Neutrophil (primary cell): ENCODE measurements at regions not wholly inside any gene's neighbourhood (a gene's known extent, or its start where the extent isn't known, plus 50 kb on each side); places are given as distances from the start of the nearest gene placed in this dataset.

Source experiments
- H3K27ac ChIP-seq: fragments of 200-600 bp; sonication (generic); 2 replicates; pipeline ENCODE4 v1.5.1; 2016; ENCODE audit warnings: mild to moderate bottlenecking, moderate library complexity
- H3K27me3 ChIP-seq: fragments of 200-600 bp; sonication (generic); 2 replicates; pipeline ENCODE4 v1.6.0; 2016; ENCODE audit warnings: mild to moderate bottlenecking
- H3K36me3 ChIP-seq: fragments of 200-600 bp; sonication (generic); 2 replicates; pipeline ENCODE4 v1.5.1; 2017
- H3K4me1 ChIP-seq, 2 experiments: fragments of 200-600 bp in 1 of 2; sonication (generic) in 1 of 2; 1 replicate in 1 of 2; 2 replicates in 1 of 2; pipeline versions ENCODE4 v1.5.1 to v1.6.1; 2013 to 2016; ENCODE audit warnings: low read depth in 1 of 2, low read length in 1 of 2, mild to moderate bottlenecking in 1 of 2, moderate library complexity in 1 of 2; ENCODE audit not compliant: control insufficient read depth in 1 of 2, insufficient read depth in 1 of 2
- H3K4me3 ChIP-seq, 2 experiments: fragments of 200-600 bp in 1 of 2; sonication (generic) in 1 of 2; 1 replicate in 1 of 2; 2 replicates in 1 of 2; pipeline ENCODE4 v1.5.1; 2013 to 2016; ENCODE audit warnings: low read depth in 1 of 2, low read length in 1 of 2, mild to moderate bottlenecking in 1 of 2, moderate library complexity in 1 of 2
- H3K9me3 ChIP-seq: fragments of 200-600 bp; sonication (generic); 2 replicates; pipeline ENCODE4 v1.5.1; 2016
- CTCF ChIP-seq: fragments of 200-600 bp; sonication (generic); IDR thresholded peaks from 2 replicates; pipeline ENCODE4 v1.5.1; 2016; ENCODE audit warnings: antibody characterized with exemption

GRCh38 chr2:177031438-177032180 is 181.0 kb upstream of the HNRNPA3 start:
- no peaks in the 10 kb centered on the region for H3K36me3 ChIP-seq
- H3K27me3 ChIP-seq = no peaks in the 10 kb centered on the region
- H3K27ac ChIP-seq = no peak overlapping the region
- H3K9me3 ChIP-seq = no peaks in the 10 kb centered on the region
- no peak for TF ChIP-seq CTCF
- H3K4me3 ChIP-seq = no peak overlapping the region
- no peaks in the 10 kb centered on the region for H3K4me1 ChIP-seq

DNA sequence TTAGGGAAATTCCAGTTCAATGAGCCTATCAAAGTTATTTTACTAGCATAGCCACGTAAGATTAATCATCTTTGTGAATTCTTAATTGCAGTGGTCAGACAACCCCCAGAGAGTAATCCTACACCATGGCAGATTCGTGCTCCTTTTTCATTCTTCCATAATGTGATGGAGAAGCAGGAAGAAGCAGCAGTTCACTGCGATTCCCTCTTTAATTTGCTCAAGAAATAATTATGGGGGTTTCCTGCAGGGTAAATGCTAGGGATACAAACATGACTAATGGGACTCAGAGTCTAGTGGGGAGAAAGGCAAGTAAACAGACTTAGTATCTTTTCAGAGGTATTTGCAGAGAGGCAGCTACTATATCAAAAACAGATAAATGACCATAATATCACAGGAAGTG is 175.8 kb upstream of the HNRNPA3 start:
- Histone ChIP-seq H3K27me3 (no peaks in the 10 kb centered on the region), H3K36me3 (no peaks in the 10 kb centered on the region), H3K27ac (no peak overlapping the region), H3K4me1 (no peaks in the 10 kb centered on the region), H3K4me3 (no peak overlapping the region), H3K9me3 (no peaks in the 10 kb centered on the region)
- no peak for TF ChIP-seq CTCF

DNA sequence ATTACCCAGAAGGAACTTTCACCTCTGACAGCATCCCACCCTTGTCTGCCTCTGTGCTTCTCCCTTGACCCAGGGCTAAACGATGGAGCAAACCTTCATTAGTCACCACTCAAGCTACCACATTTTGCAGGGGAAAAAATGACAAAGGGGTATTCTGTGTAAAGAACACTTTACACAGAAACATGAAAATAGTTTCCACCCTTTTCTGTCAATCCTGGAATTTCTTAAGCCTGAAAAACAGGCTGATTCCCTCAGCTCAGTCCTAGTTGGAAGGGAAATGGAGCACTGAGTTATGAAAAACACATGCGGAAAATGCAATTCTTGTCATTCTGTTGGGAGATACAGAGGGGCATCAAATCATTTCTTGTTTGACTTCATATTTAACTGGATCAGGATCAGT is 175.0 kb upstream of the HNRNPA3 start:
- no peak overlapping the region for H3K4me3 ChIP-seq
- H3K36me3 ChIP-seq = no peaks in the 10 kb centered on the region
- no peaks in the 10 kb centered on the region for H3K9me3 ChIP-seq
- no peak overlapping the region for H3K27ac ChIP-seq
- no peaks in the 10 kb centered on the region for H3K4me1 ChIP-seq
- TF ChIP-seq CTCF = no peak
- H3K27me3 ChIP-seq = no peaks in the 10 kb centered on the region

- H3K4me1 ChIP-seq = no peaks in the 10 kb centered on the region
- H3K36me3 ChIP-seq = no peaks in the 10 kb centered on the region
- no peaks in the 10 kb centered on the region for H3K9me3 ChIP-seq
- TF ChIP-seq CTCF = no peak
- H3K27ac ChIP-seq = no peak overlapping the region
- no peaks in the 10 kb centered on the region for H3K27me3 ChIP-seq
- no peak overlapping the region for H3K4me3 ChIP-seq
Observed at GRCh38 chr2:177038787-177039484, 173.7 kb upstream of the HNRNPA3 start.

DNA sequence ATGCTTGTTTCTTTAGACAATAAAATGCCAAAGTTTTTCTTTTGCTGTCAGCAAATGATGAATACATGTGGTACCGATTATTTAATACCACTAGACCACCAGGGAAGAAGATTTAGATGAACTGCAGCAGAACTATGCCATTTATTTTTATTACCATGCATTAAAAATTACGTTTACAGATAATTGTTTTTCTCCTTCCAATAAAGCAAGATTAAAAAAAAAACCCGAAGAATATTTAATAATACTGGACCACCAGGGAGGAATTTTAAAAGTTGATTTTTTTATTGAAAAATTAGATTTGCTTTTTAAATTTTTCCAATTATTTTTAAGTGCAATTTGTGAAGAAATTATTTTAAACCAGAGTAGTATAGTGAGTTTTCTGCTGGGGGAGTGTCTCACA is 170.3 kb upstream of the HNRNPA3 start:
- no peak overlapping the region for H3K4me3 ChIP-seq
- H3K27ac ChIP-seq = no peak overlapping the region
- H3K9me3 ChIP-seq = no peaks in the 10 kb centered on the region
- H3K36me3 ChIP-seq = no peaks in the 10 kb centered on the region
- no peak for TF ChIP-seq CTCF
- no peaks in the 10 kb centered on the region for H3K27me3 ChIP-seq
- H3K4me1 ChIP-seq = no peaks in the 10 kb centered on the region
